NCI-H748 treated with DMSO at 0.1 percent for 48 hours (cell line): ENCODE measurements at regions not wholly inside any gene's neighbourhood (a gene's known extent, or its start where the extent isn't known, plus 50 kb on each side); places are given as distances from the start of the nearest gene placed in this dataset.

Source experiments
- DNase-seq: peaks from one replicate; lab custom pipeline; 2025; lab: John Stamatoyannopoulos, UW

GRCh38 chr6:53744321-53744720, 50.5 kb upstream of the LRRC1 start:
- DNase-seq: peak; percentile 37

GRCh38 chr6:53741034-53741823, 53.6 kb upstream of the LRRC1 start:
- no peak for DNase-seq

DNA sequence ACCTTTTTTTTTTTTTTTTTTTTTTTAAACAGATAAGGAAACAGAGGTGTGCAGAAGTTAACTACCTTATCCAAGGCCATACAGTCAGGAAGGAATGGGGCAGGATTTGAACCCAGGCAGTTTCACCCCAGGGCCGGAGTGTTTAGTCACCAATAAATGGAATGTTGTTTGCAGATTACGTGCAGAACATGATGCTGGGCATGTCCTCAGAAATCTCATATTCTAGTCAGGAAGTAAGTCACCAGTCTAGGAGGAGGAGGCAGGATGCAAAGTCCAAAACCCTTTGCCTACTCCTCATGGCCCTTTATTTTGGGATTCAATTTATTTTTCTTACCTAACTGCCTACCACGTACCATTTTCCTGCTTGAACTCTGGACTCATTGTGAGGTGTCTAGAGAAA, 57.1 kb upstream of the LRRC1 start:
- DNase-seq: no peak

DNA sequence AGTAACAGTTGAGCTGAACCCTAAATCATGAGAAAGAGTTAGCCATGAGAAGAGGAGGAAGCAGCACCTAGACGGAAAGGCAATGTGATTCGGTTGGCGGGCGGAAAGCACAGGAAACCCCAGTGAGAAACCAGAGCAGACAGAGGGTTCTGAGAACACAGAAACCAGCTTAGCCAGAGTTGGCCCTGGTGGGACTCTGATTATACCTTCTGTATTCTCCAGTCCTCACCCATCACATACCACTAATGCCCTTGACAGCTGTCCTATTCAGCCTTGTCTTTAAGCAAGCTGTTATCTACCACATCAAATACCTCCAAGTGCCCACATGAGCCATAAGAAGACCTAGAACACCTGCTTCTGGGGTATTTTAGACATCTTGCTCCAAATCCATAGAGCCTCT, 58.9 kb upstream of the LRRC1 start:
- DNase-seq: no peak

DNA sequence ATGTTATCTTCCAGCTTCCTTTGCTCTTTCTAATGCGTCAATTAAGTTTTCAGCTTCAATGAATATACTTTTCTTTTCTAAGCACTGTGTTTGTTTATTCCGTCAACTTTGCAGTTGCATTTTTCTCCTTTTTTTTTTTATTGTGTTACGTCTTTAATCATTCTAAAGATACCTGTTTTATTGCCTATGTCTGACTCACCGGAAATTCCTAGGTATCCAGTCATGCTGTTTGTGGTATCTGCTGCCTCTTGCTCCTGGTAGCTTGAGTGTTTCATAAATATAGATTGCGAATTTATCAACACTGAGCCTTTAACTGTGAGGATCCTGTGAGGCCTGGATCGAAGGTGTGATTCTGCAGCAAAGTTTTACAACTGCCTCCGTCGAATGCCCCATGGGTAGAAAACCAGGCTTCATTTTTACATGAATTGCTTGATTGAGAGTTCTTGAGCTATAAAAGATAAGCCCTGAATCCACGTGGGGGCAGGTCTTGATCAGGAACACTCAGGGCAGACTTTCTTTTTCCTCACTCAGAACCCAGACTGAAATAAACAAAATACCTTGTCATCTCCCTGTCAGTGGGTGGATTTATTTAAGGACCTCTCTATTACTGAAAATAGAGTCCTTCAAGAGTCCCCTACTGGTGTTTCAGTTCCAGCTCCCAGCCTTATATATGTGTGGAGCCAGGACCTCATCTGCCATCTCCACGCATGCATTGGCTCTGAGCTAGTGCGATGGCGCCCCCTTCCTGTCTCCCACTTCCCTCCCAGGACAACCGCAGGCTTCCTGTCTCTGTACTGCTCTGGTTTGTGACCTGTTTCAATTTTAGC, 60.1 kb upstream of the LRRC1 start:
- peak; percentile 31 for DNase-seq

- DNase-seq: no peak
Measured at GRCh38 chr6:53731866-53732636, 62.8 kb upstream of the LRRC1 start.

GRCh38 chr6:53730767-53731166, 64.0 kb upstream of the LRRC1 start:
- DNase-seq: no peak

- DNase-seq: peak; percentile 70
Measured at GRCh38 chr6:53728570-53729194, 63.1 kb upstream of the KLHL31 start.

DNA sequence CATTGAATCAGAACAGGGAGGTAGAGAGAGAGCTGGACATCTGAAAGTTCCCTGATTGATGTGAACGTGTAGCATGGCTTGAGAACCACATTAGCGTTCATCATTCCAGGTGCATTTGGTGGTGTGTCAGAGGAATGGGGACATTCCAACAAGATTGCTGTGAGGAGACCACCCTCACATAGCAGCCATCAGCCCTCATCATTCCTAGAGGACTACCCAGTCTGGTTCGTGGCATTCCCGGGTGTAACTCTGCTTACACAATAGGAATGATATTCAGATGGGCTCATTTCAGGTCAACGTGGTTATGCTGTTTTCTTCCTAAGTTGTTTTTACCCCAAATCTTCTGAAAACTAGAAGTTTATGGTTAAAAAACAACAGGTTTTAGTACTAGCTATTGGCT, 62.2 kb upstream of the KLHL31 start:
- DNase-seq: no peak

GRCh38 chr6:53725791-53726575, 60.4 kb upstream of the KLHL31 start:
- peak; percentile 80 for DNase-seq

GRCh38 chr6:53724501-53724900, 58.9 kb upstream of the KLHL31 start:
- DNase-seq: no peak

- DNase-seq: no peak
Measured at GRCh38 chr6:53723331-53723730, 57.8 kb upstream of the KLHL31 start.

GRCh38 chr6:53721766-53722165, 56.2 kb upstream of the KLHL31 start:
- no peak for DNase-seq

- peak; percentile 72 for DNase-seq
Measured at GRCh38 chr6:53718597-53719460, 53.3 kb upstream of the KLHL31 start.

DNA sequence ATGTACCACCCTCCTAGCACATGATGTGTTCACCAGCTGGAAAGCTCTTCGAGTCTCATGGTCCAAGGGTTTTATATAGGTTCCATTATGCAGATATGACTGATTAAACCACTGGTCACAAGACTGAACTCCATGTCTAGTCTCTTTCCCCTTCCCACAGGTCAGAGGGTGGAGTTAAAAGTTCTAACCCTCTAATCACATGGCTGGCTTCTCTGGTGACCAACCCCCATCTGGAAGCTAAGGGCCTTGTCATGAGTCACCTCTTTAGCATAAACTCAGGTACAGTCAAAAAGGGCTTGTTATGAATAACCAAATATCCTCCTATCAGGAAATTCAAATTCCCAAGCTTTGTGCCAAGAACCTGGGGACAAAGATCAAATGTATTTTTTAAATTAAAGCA, 52.0 kb upstream of the KLHL31 start:
- DNase-seq: no peak

DNA sequence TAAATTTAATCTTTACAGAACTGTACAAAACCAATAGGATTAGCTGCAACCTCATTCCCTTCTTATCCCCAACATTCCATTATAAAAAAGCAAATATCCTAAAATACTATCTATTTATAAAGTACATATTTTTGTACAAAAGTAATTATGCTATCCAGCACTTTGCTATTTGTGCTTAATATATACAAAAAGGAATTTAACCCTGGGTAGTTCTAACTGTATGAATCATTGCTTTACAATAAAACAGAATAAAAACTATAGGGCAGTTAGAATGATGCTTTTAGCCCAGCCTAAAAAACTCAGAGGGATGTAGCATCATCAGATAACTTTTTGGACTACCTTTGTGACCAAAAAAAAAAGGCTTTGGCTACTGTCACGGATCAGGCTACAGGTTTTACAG, 49.9 kb upstream of the KLHL31 start:
- no peak for DNase-seq
